ENCODE measurements at regions not wholly inside any gene's neighbourhood (a gene's known extent, or its start where the extent isn't known, plus 50 kb on each side); places are given as distances from the start of the nearest gene placed in this dataset.

DNA sequence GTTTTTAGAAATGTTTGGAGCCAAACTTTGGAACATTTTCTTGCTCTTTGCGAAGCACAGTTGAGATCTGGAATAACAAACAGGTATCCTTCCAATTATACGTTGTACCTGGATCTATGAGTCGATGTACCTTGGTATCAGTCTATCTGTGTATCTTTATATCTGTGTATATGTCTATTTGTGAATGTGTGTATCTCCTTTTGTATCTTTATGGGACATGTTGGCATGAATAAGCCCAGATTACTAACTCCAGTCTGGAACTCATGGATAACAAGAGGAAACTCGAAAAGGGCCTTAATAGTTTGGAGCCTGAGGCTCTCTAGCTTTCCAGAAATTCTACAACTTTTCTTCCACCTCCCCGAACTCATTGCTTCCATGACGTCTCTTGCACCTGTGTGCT, 490.0 kb downstream of the GATA3 start:
- Mint-ChIP-seq H3K27ac (no peak overlapping the region), H3K9me3 (no peaks in the 10 kb centered on the region), H3K36me3 (ENCODE audit: low read depth) (no peaks in the 10 kb centered on the region), H3K27me3 (no peaks in the 10 kb centered on the region), H3K4me1 (ENCODE audit: low read depth) (peaks cover 18% of the 10 kb centered on the region), H3K4me3 (no peak overlapping the region)
- intact Hi-C loops (cut with DNase I, micrococcal nuclease), result no loop called here
- ATAC-seq (ENCODE audit: poor library complexity) (no peak), DNase-seq (no peak)
- Histone ChIP-seq H3K4me1 (ENCODE audit: insufficient read depth, low read length) (no peaks in the 10 kb centered on the region), H3K4me3 (ENCODE audit: low read length) (no peak overlapping the region), H3K36me3 (ENCODE audit: insufficient read depth, low read length) (no peaks in the 10 kb centered on the region), H3K27ac (ENCODE audit: low read depth in 1 of 2, low read length in 2 of 2) (no peak overlapping the region), H3K9me3 (ENCODE audit: control insufficient read depth in 1 of 2, insufficient read depth in 1 of 2, low read length in 2 of 2) (no peaks in the 10 kb centered on the region), H3K27me3 (ENCODE audit: control insufficient read depth in 1 of 2, insufficient read depth in 2 of 2, low read length in 2 of 2) (no peaks in the 10 kb centered on the region)
- ChIA-PET POLR2A (no interaction called here), CTCF (interaction anchor here (1.1 kb wide), 1 partner anchor 22 kb away, joined by 3 read pairs; no protein-coding TSS in a partner anchor)
- TF ChIP-seq, protein P1, sequence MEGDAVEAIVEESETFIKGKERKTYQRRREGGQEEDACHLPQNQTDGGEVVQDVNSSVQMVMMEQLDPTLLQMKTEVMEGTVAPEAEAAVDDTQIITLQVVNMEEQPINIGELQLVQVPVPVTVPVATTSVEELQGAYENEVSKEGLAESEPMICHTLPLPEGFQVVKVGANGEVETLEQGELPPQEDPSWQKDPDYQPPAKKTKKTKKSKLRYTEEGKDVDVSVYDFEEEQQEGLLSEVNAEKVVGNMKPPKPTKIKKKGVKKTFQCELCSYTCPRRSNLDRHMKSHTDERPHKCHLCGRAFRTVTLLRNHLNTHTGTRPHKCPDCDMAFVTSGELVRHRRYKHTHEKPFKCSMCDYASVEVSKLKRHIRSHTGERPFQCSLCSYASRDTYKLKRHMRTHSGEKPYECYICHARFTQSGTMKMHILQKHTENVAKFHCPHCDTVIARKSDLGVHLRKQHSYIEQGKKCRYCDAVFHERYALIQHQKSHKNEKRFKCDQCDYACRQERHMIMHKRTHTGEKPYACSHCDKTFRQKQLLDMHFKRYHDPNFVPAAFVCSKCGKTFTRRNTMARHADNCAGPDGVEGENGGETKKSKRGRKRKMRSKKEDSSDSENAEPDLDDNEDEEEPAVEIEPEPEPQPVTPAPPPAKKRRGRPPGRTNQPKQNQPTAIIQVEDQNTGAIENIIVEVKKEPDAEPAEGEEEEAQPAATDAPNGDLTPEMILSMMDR (IDR thresholded peaks at IDR 0.05), result no peak

DNA sequence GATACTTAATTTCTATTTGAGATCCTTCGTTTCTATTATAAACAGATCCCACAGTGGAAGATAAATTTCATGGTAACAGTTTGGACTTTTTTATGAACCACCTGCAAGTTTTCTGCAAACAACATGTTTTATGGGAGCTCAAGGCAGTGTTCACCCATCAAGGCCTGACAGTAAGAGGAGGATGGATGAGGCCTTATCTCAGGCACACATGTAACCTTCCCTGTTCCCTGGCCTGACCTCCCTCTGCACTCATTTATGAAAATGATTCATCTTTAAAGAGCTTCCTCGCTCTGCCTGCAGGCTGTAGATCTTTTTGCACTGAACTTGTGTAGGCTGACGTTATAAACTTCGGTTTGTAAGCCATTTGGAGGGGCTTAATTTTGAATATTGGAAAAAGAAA, 500.1 kb downstream of the GATA3 start:
- Mint-ChIP-seq H3K27me3 (peaks cover 16% of the 10 kb centered on the region), H3K4me3 (no peak overlapping the region), H3K36me3 (ENCODE audit: low read depth) (no peaks in the 10 kb centered on the region), H3K27ac (no peak overlapping the region), H3K9me3 (no peaks in the 10 kb centered on the region), H3K4me1 (ENCODE audit: low read depth) (no peaks in the 10 kb centered on the region)
- Histone ChIP-seq H3K36me3 (ENCODE audit: insufficient read depth, low read length) (no peaks in the 10 kb centered on the region), H3K9me3 (ENCODE audit: control insufficient read depth in 1 of 2, insufficient read depth in 1 of 2, low read length in 2 of 2) (no peaks in the 10 kb centered on the region), H3K27me3 (ENCODE audit: control insufficient read depth in 1 of 2, insufficient read depth in 2 of 2, low read length in 2 of 2) (no peaks in the 10 kb centered on the region), H3K4me3 (ENCODE audit: low read length) (no peak overlapping the region), H3K27ac (ENCODE audit: low read depth in 1 of 2, low read length in 2 of 2) (no peak overlapping the region), H3K4me1 (ENCODE audit: insufficient read depth, low read length) (no peaks in the 10 kb centered on the region)
- ChIA-PET CTCF (no interaction called here), POLR2A (no interaction called here)
- ATAC-seq (ENCODE audit: poor library complexity) (no peak), DNase-seq (no peak)
- intact Hi-C loops (cut with DNase I, micrococcal nuclease), result no loop called here
- TF ChIP-seq, protein P1 (IDR thresholded peaks at IDR 0.05), result no peak

DNA sequence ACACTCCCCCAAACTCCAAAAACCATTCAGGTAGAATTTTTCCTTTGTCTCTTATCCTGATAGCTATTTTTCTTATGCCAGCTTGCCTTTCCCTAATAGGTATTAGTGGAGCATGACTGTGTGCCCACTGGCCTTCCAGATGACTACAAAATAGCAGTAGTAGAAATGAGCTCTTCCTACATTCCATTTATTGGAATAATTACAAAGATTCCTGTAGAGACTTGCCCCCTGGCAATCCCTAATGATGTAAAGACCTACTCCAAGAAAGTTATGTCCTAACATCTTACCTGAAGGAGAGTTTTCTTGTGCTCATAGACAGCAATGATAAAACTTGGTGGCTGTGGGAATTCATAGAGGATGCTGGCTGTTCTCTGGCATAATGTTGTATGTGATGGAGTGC, 501.8 kb downstream of the GATA3 start:
- intact Hi-C loops (cut with DNase I, micrococcal nuclease), result no loop called here
- Histone ChIP-seq H3K36me3 (ENCODE audit: insufficient read depth, low read length) (no peaks in the 10 kb centered on the region), H3K4me3 (ENCODE audit: low read length) (no peak overlapping the region), H3K27me3 (ENCODE audit: control insufficient read depth in 1 of 2, insufficient read depth in 2 of 2, low read length in 2 of 2) (no peaks in the 10 kb centered on the region), H3K27ac (ENCODE audit: low read depth in 1 of 2, low read length in 2 of 2) (no peak overlapping the region), H3K9me3 (ENCODE audit: control insufficient read depth in 1 of 2, insufficient read depth in 1 of 2, low read length in 2 of 2) (no peaks in the 10 kb centered on the region), H3K4me1 (ENCODE audit: insufficient read depth, low read length) (no peaks in the 10 kb centered on the region)
- TF ChIP-seq, protein P1 (IDR thresholded peaks at IDR 0.05), result no peak
- DNase-seq (no peak), ATAC-seq (ENCODE audit: poor library complexity) (no peak)
- no peaks in the 10 kb centered on the region for H3K4me1 Mint-ChIP-seq (ENCODE audit: low read depth)
- ChIA-PET POLR2A (no interaction called here), CTCF (no interaction called here)
- H3K36me3 Mint-ChIP-seq (ENCODE audit: low read depth), result no peaks in the 10 kb centered on the region
- H3K4me3 Mint-ChIP-seq, result no peak overlapping the region
- no peak overlapping the region for H3K27ac Mint-ChIP-seq
- no peaks in the 10 kb centered on the region for H3K9me3 Mint-ChIP-seq
- peaks cover 16% of the 10 kb centered on the region for H3K27me3 Mint-ChIP-seq

Measured in CD4-positive, alpha-beta T cell (primary cell).